Astrocyte of the spinal cord (primary cell): ENCODE measurements at regions not wholly inside any gene's neighbourhood (a gene's known extent, or its start where the extent isn't known, plus 50 kb on each side); places are given as distances from the start of the nearest gene placed in this dataset.
A peak's percentile ranks its signal among the peaks of the same experiment; 100 is the strongest.

Source experiments
- DNase-seq: peaks from one replicate; pipeline ENCODE4 v3.0.0; 2011; ENCODE audit warnings: low read depth, low spot score
- H3K4me3 ChIP-seq: 2 replicates; pipeline ENCODE4 v1.5.1; 2011; ENCODE audit warnings: low read depth, mild to moderate bottlenecking, low read length, moderate library complexity
- CTCF ChIP-seq: IDR thresholded peaks from 2 replicates; pipeline ENCODE4 v1.5.1; 2012; ENCODE audit warnings: low read depth, mild to moderate bottlenecking, low read length, inconsistent platforms
- in situ Hi-C: cut with HindIII; loops from 2 replicates; pipeline ENCODE4 v1.10.0; 2017; ENCODE audit warnings: low sequenced_read_pairs

GRCh38 chr1:208788013-208788540 is 543.9 kb upstream of the PLXNA2 start:
- H3K4me3 ChIP-seq = no peak overlapping the region
- in situ Hi-C loops = no loop called here
- TF ChIP-seq CTCF = no peak
- no peak for DNase-seq

DNA sequence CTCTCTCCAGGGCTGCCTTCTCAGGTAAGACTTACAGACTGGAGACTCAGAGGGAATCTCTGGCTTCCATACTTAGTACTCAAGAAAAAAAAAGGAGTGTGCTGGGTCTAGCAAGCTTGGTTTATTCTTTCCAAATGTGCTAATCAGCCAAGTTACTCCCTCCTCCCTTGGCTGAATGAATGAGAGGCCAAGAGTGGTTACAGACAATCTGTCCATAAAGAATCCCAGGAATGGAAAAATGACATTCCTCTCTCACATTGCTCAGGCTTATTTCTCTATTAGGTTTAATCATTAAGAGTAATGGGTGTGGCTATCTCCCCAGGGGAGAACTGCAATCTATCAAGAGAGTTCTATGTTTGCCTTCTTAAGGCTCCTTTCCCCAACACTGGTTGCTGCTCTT is 547.3 kb upstream of the PLXNA2 start:
- H3K4me3 ChIP-seq = no peak overlapping the region
- DNase-seq = peak; percentile 6
- no peak for TF ChIP-seq CTCF
- in situ Hi-C loops = no loop called here

DNA sequence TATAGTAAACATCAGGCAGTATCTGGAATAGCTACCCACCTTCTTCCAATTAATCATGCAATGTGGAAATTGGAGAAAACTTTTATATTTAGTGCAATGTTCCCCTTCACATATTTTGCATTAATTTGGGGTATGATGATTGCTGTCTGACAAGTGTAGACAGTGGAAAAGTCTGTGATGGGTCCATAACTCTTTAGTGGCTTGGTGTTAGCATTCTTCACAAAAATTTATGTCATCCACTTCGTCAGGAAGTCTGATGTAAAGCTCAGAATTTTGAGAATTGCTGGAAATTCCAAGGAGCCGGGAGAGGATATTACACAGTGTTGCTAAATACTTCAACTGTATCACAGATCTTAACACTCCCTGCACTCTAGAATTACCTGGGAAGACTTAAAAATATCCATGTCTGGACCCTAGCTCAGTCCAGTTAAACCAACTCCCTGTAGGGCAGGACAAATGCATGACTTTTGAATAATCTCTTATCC is 549.7 kb upstream of the PLXNA2 start:
- H3K4me3 ChIP-seq = no peak overlapping the region
- TF ChIP-seq CTCF = no peak
- in situ Hi-C loops = no loop called here
- DNase-seq = no peak

- in situ Hi-C loops = no loop called here
- no peak for DNase-seq
- H3K4me3 ChIP-seq = no peak overlapping the region
- no peak for TF ChIP-seq CTCF
These were observed 555.0 kb upstream of the PLXNA2 start for GRCh38 chr1:208799186-208799585.

DNA sequence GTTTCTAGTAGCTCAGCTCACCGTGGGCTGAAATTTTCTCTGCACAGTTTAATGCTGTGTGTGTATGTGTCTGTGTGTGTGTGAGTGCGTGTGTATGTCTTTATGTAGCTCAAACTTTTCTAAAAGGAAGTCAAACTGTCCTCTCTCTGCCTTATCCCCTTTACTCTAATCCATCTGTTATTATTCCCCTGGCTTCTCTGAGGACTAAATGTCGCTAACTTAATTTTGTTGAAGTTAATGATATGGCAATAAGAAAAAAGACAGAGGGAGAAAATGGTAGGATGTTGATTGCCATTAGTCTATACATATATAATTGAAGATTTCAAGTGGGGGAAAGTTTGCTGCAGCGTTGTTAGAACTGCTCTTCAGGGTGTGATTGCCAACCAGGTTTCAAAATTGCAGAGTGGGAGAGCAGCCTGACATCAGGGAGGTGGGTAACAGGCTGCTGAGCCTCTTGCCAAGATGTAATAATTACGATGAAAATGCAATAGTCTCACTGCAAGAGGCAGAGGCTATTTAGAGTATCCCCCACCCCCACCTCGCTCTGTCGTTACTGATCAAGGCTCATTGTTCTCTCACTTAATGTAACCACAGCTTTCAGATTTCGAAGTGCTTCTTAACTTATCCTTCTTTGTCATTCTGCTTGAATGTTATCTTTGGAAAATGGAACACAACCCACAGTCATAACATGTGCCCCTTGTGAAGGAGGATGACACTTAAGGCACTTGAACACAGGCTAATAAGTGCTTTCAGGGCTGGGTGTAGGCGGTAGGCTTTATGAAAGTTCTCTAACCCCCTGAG is 559.0 kb upstream of the PLXNA2 start:
- in situ Hi-C loops = no loop called here
- TF ChIP-seq CTCF = no peak
- DNase-seq = no peak
- H3K4me3 ChIP-seq = no peak overlapping the region

- no peak overlapping the region for H3K4me3 ChIP-seq
- DNase-seq = no peak
- in situ Hi-C loops = no loop called here
- no peak for TF ChIP-seq CTCF
These were observed 563.4 kb upstream of the PLXNA2 start for GRCh38 chr1:208807446-208808127.
